ENCODE measurements at regions not wholly inside any gene's neighbourhood (a gene's known extent, or its start where the extent isn't known, plus 50 kb on each side); places are given as distances from the start of the nearest gene placed in this dataset.
A peak's percentile ranks its signal among the peaks of the same experiment; 100 is the strongest.

GRCh38 chr22:27389727-27390075 lies 411.9 kb downstream of the MN1 start:
- H3K4me1 ChIP-seq (ENCODE audit: insufficient read depth, low read length): no peaks in the 10 kb centered on the region
- Mint-ChIP-seq H3K27ac (ENCODE audit: unreplicated experiment) (no peak overlapping the region), H3K36me3 (ENCODE audit: low read depth, unreplicated experiment) (no peaks in the 10 kb centered on the region), H3K4me3 (ENCODE audit: unreplicated experiment) (no peak overlapping the region), H3K9me3 (ENCODE audit: unreplicated experiment) (no peaks in the 10 kb centered on the region), H3K4me1 (ENCODE audit: low read depth, unreplicated experiment) (peaks cover 24% of the 10 kb centered on the region), H3K27me3 (ENCODE audit: low read depth, unreplicated experiment) (peaks cover 18% of the 10 kb centered on the region)
- no peaks in the 10 kb centered on the region for H4K20me1 ChIP-seq (ENCODE audit: insufficient read depth, low read length)
- H3K4me3 ChIP-seq (ENCODE audit: insufficient read depth, low read depth, low read length): no peak overlapping the region
- H3K36me3 ChIP-seq (ENCODE audit: insufficient read depth, low read length): no peaks in the 10 kb centered on the region
- H2AFZ ChIP-seq (ENCODE audit: low read depth, low read length): no peak overlapping the region
- DNase-seq (ENCODE audit: low read depth) (no peak), FAIRE-seq (no peak)
- no peaks in the 10 kb centered on the region for H3K9me3 ChIP-seq (ENCODE audit: insufficient read depth, low read depth, low read length)
- peaks cover 29% of the 10 kb centered on the region for H3K27me3 ChIP-seq (ENCODE audit: insufficient read depth, low read length)
- no peak overlapping the region for H3K9ac ChIP-seq (ENCODE audit: low read length)
- TF ChIP-seq CTCF (IDR thresholded peaks at IDR 0.05; ENCODE audit: insufficient read depth, low read depth, low read length): no peak
- no peak for TF ChIP-seq EZH2 (IDR thresholded peaks at IDR 0.05; ENCODE audit: insufficient read depth, low read length)
- H3K79me2 ChIP-seq (ENCODE audit: insufficient read depth, low read length): no peaks in the 10 kb centered on the region
- no peak overlapping the region for H3K27ac ChIP-seq (ENCODE audit: low read depth, low read length)
- no peak overlapping the region for H3K4me2 ChIP-seq (ENCODE audit: low read length)

DNA sequence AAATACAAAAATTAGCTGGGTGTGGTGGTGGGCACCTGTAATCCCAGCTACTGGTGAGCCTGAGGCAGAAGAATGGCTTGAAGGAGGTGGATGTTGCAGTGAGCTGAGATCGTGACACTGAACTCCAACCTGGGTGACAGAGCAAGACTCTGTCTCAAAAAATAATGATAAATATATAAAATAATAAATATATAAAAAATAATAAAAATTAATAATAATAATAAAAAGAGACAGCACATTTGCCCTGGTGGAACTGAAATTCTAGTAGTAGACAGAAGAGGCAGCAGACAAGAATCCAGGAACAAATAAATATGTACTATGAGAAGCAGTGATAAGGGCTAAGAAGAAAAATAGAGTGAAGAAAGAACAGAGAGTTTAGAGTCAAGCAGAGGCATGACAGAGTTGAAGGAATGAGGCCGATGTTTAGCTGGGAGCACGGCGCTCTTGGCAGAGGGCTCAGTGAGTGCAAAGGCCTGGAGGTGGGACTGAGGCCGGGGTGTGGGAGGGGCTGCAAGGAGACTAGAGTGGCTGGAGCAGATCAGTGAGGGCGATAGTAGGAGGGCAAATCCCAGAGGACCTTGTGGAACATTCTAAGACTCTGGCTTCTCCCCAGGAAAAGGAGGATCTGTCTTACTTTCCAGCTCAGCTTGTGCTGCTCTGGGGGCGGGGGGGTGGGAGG lies 410.3 kb downstream of the MN1 start:
- no peak for TF ChIP-seq EZH2 (IDR thresholded peaks at IDR 0.05; ENCODE audit: insufficient read depth, low read length)
- TF ChIP-seq CTCF (IDR thresholded peaks at IDR 0.05; ENCODE audit: insufficient read depth, low read depth, low read length): no peak
- Histone ChIP-seq H3K36me3 (ENCODE audit: insufficient read depth, low read length) (no peaks in the 10 kb centered on the region), H2AFZ (ENCODE audit: low read depth, low read length) (no peak overlapping the region), H3K4me3 (ENCODE audit: insufficient read depth, low read depth, low read length) (no peak overlapping the region), H4K20me1 (ENCODE audit: insufficient read depth, low read length) (no peaks in the 10 kb centered on the region), H3K9me3 (ENCODE audit: insufficient read depth, low read depth, low read length) (no peaks in the 10 kb centered on the region), H3K9ac (ENCODE audit: low read length) (no peak overlapping the region), H3K4me1 (ENCODE audit: insufficient read depth, low read length) (no peaks in the 10 kb centered on the region), H3K27me3 (ENCODE audit: insufficient read depth, low read length) (peaks cover 23% of the 10 kb centered on the region), H3K79me2 (ENCODE audit: insufficient read depth, low read length) (no peaks in the 10 kb centered on the region), H3K27ac (ENCODE audit: low read depth, low read length) (no peak overlapping the region), H3K4me2 (ENCODE audit: low read length) (no peak overlapping the region)
- Mint-ChIP-seq H3K9me3 (ENCODE audit: unreplicated experiment) (no peaks in the 10 kb centered on the region), H3K27ac (ENCODE audit: unreplicated experiment) (peak overlapping the region; percentile 29), H3K36me3 (ENCODE audit: low read depth, unreplicated experiment) (no peaks in the 10 kb centered on the region), H3K4me1 (ENCODE audit: low read depth, unreplicated experiment) (peaks cover 20% of the 10 kb centered on the region), H3K4me3 (ENCODE audit: unreplicated experiment) (no peak overlapping the region), H3K27me3 (ENCODE audit: low read depth, unreplicated experiment) (peaks cover 13% of the 10 kb centered on the region)
- DNase-seq (ENCODE audit: low read depth) (peak; percentile 15), FAIRE-seq (no peak)

DNA sequence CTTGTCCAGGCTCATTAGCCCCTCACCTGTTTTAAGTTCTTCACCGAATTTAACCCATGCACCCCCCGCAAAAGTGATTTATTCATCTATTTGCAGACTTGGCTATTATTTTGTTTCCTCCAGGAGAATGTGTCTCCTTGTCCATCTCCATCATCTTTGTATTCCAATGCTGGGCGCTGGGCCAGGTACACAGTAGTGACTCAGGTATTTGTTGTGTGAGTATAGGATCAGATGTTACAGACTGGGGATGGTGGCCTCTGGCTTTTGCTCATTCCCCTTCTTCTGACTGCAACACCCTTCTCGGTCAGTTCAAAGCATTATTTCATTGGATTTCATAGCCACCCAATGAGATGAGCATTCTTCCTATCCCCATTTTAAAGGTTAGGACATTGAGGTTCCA lies 408.2 kb downstream of the MN1 start:
- no peak overlapping the region for H3K27ac ChIP-seq (ENCODE audit: low read depth, low read length)
- H3K9me3 ChIP-seq (ENCODE audit: insufficient read depth, low read depth, low read length): no peaks in the 10 kb centered on the region
- H4K20me1 ChIP-seq (ENCODE audit: insufficient read depth, low read length): no peaks in the 10 kb centered on the region
- H3K4me2 ChIP-seq (ENCODE audit: low read length): no peak overlapping the region
- Mint-ChIP-seq H3K27me3 (ENCODE audit: low read depth, unreplicated experiment) (peaks cover 14% of the 10 kb centered on the region), H3K27ac (ENCODE audit: unreplicated experiment) (no peak overlapping the region), H3K36me3 (ENCODE audit: low read depth, unreplicated experiment) (no peaks in the 10 kb centered on the region), H3K4me3 (ENCODE audit: unreplicated experiment) (no peak overlapping the region), H3K9me3 (ENCODE audit: unreplicated experiment) (no peaks in the 10 kb centered on the region), H3K4me1 (ENCODE audit: low read depth, unreplicated experiment) (peaks cover 13% of the 10 kb centered on the region)
- DNase-seq (ENCODE audit: low read depth) (no peak), FAIRE-seq (no peak)
- no peak overlapping the region for H2AFZ ChIP-seq (ENCODE audit: low read depth, low read length)
- no peak overlapping the region for H3K9ac ChIP-seq (ENCODE audit: low read length)
- H3K27me3 ChIP-seq (ENCODE audit: insufficient read depth, low read length): peaks cover 13% of the 10 kb centered on the region
- no peaks in the 10 kb centered on the region for H3K79me2 ChIP-seq (ENCODE audit: insufficient read depth, low read length)
- H3K4me3 ChIP-seq (ENCODE audit: insufficient read depth, low read depth, low read length): no peak overlapping the region
- TF ChIP-seq CTCF (IDR thresholded peaks at IDR 0.05; ENCODE audit: insufficient read depth, low read depth, low read length) (no peak), EZH2 (IDR thresholded peaks at IDR 0.05; ENCODE audit: insufficient read depth, low read length) (no peak)
- H3K36me3 ChIP-seq (ENCODE audit: insufficient read depth, low read length): no peaks in the 10 kb centered on the region
- no peaks in the 10 kb centered on the region for H3K4me1 ChIP-seq (ENCODE audit: insufficient read depth, low read length)

Data from astrocyte (in vitro differentiated cells and primary cell).